22Rv1 (cell line): ENCODE measurements at regions not wholly inside any gene's neighbourhood (a gene's known extent, or its start where the extent isn't known, plus 50 kb on each side); places are given as distances from the start of the nearest gene placed in this dataset.

Source experiments
- H3K27ac ChIP-seq: fragments of 450-650 bp; 2 replicates; pipeline ENCODE4 v1.5.1; 2017
- CTCF ChIP-seq: fragments of 450-650 bp; IDR thresholded peaks from 2 replicates; pipeline ENCODE4 v1.5.1; 2017; ENCODE audit warnings: mild to moderate bottlenecking
- ZFX ChIP-seq: fragments of 450-650 bp; IDR thresholded peaks from 2 replicates; pipeline ENCODE4 v1.6.1; 2017; ENCODE audit warnings: antibody characterized with exemption, borderline replicate concordance

- no peak for TF ChIP-seq ZFX
- no peak for TF ChIP-seq CTCF
- no peak overlapping the region for H3K27ac ChIP-seq
These were observed 148.1 kb upstream of the UBE2E1 start for GRCh38 chr3:23657647-23658046.

DNA sequence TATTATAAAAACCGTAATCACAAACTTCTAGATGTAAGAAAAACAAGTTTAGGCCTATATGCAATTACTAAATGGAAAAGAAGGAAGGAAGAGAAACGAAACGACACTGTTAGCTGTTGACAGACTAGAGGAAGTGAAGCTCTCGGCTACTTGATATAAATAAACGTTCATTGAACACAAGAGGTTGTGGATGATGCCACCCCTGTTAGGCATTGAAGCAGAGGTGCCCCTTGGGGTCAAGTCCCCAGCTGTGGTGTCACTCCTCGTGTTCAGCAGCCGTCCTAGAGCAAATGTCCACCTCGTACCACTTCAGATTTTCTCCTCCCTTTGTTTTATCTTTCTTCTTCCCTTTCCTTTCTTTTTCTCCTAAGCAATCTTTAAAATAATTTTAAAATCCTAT, 146.5 kb upstream of the UBE2E1 start:
- TF ChIP-seq CTCF, result no peak
- TF ChIP-seq ZFX, result no peak
- no peak overlapping the region for H3K27ac ChIP-seq

GRCh38 chr3:23659840-23660430, 145.8 kb upstream of the UBE2E1 start:
- TF ChIP-seq ZFX (no peak), CTCF (no peak)
- no peak overlapping the region for H3K27ac ChIP-seq

DNA sequence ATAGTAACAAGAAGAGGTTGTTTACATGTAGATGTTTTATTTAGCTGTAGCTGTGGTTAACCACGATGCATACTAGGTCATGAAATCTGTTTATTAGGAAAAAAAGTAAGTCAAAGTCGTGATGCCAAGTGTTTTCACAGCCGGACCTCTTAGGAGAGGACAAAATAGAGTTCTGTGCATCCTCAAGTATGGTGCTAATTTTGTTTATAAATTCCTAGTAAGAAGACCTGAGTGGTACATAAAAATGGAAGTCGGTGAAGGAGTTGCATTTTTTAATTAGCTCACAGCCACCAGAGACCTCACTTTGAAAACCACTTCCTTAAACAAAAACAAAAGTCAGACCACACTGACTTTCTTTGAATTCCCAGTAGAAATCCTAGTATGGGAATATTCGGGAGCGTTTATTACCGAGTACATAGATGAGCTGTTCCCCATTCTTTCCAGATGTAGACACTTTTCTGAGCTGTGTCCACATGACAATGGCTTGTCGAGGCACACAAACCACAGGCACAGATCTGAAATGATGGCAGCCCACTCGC, 143.6 kb upstream of the UBE2E1 start:
- H3K27ac ChIP-seq, result no peak overlapping the region
- TF ChIP-seq CTCF, result no peak
- no peak for TF ChIP-seq ZFX

DNA sequence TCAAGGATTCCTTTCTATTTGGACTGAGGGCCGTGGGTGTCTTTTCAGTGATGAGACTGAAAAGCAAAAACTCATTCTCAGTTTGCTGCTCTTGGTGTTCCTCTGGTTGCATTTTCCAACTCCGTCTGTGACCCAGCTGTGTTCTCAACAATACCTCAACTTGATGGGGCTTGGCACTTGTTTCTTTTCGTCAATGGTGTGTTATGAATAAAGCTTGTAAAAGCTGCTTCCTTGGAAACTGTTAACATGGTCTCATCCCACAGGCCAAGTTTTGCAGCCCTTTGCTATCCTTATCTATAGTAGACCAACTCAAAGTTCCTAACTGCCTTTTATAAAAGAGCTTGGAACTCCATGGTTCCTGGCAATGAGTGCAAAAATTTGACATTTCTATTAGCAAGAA, 142.5 kb upstream of the UBE2E1 start:
- H3K27ac ChIP-seq, result no peak overlapping the region
- TF ChIP-seq ZFX (no peak), CTCF (no peak)

- no peak overlapping the region for H3K27ac ChIP-seq
- TF ChIP-seq CTCF (no peak), ZFX (no peak)
These were observed 142.0 kb upstream of the UBE2E1 start for GRCh38 chr3:23663661-23664186.

- H3K27ac ChIP-seq, result no peak overlapping the region
- TF ChIP-seq CTCF (no peak), ZFX (no peak)
These were observed 141.3 kb upstream of the UBE2E1 start for GRCh38 chr3:23664459-23664858.
